GM18858 (cell line): ENCODE measurements at regions not wholly inside any gene's neighbourhood (a gene's known extent, or its start where the extent isn't known, plus 50 kb on each side); places are given as distances from the start of the nearest gene placed in this dataset.
"Not testable (repeated sequence)": the region's sequence is repeated elsewhere in the genome, so short reads cannot be mapped to it uniquely, and the experiment has no call there.

Source experiments
- ATAC-seq: cut with Tn5 transposase; IDR thresholded peaks from one replicate; pipeline ENCODE4 v1.9.1; 2021; ENCODE audit not compliant: unreplicated experiment

DNA sequence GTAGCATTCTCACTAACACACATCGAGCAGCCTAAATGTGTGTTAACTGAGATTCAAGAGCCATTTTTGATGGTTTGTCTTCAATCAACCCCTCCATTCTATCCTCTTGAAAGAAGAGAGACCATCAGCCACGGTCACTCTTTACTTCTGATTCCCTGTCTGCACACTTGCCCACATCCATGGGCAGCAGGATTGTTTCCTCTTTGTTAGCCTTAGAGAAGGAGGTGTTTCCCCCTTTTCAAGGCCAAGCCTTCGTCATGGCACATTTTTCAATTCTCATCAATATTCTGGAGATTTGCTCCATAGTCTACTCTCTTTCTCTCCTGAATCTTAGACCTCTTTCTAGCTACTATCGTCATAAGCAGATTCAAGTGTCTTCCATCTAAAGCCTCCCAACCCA lies 522.4 kb upstream of the NAALADL2 start:
- ATAC-seq = no peak

DNA sequence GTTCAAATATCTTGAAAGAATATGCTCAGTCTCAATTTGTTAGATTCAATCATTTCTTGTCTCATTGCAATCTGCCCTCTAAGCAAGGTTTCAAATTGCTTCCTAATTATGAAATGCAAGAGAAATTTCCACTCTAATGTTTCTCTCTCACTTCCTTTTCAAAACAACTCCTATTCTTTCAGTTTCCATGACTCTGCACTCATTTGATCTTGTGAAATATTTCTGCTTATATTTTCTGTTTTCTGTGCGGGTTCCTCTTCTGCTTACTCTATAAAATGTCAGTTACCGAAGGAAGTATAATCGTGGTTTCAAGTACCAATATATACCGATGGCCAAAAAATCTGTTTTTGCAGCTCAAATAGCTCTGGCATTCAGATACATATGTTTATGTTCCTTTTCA lies 521.9 kb upstream of the NAALADL2 start:
- no peak for ATAC-seq

DNA sequence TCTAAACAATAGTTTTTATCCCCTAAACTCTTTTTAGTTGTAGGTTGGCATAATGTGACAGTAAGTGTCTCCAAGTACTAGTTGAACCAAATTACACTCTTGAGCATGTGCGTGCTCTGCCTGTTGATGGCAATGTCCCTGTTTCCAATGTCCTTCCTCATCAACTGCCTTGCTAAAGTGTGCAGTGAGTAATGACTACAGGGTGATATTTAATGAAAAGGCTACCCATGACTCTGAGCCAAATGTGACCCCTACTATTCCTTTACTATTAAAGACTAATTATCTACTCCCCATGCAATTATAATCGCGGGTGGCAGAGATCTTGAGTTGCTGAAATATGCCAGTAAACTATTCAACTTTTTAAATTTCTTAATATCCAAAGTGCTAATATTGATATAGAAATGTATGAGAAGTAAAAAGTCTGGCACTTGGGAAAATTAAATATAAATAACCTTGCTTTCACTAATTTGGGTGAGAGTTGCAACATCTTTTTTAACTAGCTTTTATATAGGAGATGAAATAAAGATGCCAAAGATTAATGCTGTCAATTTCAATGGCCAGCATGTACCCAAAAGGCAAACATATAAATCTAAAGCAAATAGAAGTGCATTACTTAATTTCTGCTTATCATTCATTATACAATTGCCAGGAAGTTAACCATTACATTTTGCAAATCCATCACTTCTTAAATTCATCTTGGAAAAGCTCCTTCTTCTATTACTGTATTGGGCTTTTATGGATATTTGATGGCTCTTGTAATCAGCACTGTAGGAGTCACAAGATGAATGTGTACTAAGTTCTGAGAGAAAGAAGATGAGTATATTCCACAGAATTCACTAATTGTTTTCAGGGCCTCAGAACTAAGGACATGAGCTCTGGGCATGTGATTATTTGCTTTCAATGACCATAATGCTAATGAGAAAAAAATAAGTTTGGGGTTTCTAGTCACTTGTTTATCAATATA lies 518.2 kb upstream of the NAALADL2 start:
- ATAC-seq = no peak

DNA sequence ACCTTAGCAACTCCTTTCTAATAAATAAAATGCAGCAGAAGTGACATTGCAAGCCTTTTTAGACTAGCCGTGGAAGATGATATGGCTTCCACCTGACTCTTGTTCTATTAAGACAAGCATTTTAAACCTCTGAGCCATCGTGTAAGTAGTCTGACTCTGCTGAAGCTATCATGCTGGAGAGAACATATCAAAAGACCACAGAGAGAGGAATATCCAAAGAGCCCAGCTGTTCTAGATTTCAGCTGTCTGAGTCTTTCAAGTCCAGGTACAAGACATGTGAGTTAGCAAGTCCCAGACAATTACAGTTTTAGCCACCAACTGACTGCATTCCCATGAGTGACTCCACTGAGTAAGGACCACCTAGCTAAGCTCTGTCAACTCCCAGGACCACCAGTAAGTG lies 517.0 kb upstream of the NAALADL2 start:
- ATAC-seq = no peak

DNA sequence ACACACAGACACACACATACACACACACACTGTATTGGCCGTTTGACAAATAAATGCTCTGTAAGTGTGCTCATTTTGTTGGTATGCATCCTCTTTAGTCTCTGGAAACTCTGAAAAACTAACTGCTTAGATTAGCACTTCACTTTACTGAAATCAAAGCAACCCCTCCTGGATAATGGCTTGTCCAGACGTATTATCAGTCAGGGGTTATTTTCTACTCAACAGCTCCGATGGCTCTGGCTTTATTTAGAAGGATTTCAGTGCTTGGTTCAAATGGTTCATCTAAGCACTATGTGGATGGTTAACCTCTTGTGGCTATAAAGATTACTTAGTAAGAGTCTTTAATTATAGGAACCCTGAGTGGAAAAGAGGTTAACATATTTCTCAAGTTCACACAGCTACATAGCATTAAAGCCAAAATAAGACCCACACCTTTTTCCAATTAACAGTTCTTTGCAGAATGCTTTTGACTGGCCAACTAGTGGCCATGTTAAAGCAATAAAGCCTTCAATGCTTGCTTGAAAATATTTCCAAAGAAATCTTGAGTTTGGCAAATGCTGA lies 516.1 kb upstream of the NAALADL2 start:
- ATAC-seq = no peak

DNA sequence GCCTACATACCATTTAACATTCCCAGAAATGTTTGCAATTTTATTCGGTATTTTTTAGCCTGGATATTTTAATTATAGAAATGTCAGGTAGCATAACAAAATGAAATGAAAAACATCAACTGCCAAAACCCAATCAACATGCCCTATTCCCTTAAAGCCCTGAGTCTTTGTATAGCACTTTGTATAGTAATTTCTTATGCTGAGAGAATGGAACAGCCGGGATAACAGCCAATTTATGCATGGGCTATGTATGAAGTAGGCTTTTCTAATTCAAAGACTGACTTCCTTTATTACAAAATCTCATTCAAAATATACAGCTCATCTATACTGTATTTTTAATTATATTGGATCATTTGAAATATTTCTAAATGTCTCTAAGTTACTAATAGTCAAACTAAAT lies 513.0 kb upstream of the NAALADL2 start:
- ATAC-seq = no peak

DNA sequence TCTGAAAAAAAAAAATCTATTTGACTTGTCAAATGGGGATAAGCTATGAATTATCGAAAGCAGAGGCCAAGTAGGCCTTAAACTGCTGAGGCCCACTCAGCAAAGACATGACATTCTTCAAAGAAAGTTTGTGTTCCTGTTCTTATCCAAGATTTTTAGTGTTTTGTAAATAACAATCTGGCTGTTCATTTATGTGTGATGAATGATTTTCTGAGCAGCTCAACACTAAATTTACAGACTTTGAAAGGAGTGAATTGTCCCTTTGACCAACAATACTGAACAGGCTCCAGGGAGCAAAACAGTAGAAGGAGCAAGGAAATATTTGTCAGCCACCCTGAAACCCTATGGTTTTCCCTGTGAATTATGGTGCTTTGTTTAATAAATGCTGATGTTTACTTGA lies 512.6 kb upstream of the NAALADL2 start:
- ATAC-seq = no peak

DNA sequence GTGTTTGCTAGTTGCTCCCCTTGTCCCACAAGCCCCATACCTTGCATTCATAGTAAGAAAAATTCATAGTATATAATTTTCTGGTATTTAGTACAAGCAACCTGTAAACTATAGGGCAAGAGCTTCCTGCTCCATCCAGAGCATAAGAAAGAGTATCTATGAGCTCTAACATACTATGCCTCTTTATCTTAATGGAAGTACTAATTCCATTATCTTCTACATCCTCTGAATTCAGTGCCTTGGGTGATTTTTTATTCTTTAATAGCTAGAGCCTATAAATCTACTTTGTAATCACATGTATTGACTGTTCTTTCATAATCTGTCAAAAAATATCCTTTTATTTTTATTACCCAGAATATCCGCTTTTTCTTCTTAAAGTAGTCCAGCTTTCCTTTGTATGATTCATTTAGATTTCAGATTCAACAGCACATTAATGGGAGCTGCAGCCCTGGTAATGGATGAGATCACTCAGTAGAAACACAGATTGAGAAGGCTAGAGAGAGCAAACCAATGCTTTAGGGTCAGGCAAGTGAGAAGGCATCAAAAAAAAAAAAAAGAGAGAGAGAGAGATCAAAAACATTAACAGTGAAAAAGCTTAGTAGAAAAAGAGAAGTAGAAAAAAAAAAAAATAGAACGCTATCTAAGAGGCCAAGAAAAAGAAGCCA lies 511.5 kb upstream of the NAALADL2 start:
- no peak for ATAC-seq

DNA sequence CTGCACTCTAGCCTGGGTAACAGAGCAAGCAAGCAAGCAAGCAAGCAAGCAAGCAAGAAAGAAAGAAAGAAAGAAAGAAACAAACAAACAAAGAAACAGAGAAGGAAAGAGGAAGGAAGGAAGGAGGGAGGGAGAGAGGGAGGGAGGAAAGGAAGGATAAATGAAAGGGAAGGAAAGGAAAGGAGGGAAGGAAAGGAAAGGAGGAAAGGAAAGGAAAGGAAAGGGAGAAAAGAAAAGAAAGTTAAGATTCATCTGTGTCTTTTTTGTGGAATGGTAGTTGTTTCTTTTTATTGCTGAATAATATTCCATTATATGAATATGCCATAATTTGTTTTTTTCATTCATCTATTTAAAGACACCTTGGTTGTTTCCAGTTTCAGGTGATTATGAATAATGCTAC lies 506.9 kb upstream of the NAALADL2 start:
- ATAC-seq = no peak

DNA sequence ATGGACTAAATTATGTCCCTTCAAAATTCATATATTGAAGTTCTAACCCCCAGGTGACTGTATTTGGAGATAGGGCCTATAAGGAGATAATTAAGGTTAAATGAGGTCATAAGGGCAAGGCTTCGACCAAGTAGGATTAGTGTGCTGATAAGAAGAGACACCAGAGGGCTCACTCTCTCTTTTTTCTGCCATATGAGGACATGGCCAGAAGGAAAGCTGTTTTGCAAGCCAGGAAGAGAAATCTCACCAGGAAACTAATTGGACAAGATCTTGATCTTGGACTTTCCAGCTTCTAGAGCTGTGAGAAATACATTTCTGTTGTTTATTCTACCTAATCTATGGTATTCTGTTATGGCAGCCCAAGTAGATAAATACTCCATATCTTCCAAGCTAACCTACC lies 503.6 kb upstream of the NAALADL2 start:
- ATAC-seq = no peak

DNA sequence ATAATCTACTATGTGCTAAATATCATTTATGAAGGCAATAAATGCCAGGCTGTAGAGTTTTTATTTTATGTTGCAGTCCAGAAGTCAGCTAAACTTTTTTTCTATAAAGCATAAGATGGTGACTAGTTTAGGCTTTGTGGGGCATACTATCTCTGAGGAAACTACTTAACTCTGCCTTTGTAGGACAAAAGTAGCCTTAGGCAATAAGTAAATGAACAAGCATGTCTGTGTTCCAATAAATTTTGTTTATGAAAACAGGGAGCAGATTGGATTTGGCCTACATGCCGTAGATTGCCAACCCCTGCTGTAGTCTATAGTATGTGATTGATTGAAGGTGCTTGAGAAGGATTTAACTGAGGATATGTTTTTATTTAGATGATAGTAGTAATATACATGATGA lies 502.5 kb upstream of the NAALADL2 start:
- ATAC-seq = no peak

DNA sequence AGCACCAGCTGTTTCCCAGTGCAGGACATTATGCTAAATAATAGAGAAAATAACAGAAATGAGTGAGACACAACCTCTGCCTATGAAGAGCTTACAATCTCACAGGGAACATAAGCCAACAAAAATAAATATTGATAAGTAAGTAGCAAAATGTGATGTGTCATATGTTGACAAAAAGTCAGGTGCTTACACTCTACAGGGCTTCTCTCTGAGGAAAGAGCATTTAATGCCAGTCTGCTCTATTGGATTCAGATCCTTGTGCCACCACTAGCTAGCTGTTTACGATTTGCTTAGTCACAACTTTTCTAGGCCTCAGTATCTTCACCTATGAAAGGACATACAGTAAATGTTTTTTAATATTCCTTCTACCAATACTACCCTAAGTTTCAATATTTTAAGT lies 500.9 kb upstream of the NAALADL2 start:
- ATAC-seq = no peak

DNA sequence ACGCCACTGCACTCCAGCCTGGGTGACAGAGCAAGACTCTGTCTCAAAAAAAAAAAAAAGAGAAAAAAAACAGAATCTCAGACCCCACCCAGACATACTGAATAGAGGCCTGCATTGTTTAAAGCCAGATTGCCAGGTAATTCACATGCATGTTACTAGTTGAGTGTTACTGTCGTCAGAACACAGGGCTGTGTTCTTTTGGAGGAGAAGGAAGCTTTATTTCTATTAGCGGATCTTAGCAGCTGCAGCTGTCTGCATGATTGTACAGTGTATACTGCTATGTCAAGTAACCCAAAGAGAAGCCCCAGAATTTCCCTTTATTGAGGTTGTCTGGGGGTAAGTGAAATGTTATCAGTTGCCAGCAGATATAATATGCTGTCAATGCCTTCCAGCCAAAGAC lies 496.6 kb upstream of the NAALADL2 start:
- ATAC-seq = no peak

DNA sequence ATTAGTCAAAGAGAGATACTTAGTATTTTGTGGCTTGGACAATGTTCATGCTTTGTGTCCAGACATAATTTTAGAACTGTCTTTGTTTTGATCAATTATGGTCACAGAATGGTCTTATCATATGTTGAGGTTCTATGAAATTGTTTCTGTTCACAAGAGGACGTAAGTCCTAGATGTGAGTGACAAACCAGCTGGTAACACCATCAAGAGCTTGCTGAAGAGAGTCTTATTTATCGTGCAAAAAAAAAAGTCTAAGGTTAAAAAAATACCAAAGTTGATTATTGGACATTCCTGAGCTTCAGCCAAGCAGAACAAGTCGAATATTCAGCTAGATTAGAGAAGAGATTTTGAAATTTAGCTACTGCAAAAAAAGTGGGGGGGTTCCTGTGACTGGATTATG lies 495.9 kb upstream of the NAALADL2 start:
- no peak for ATAC-seq

DNA sequence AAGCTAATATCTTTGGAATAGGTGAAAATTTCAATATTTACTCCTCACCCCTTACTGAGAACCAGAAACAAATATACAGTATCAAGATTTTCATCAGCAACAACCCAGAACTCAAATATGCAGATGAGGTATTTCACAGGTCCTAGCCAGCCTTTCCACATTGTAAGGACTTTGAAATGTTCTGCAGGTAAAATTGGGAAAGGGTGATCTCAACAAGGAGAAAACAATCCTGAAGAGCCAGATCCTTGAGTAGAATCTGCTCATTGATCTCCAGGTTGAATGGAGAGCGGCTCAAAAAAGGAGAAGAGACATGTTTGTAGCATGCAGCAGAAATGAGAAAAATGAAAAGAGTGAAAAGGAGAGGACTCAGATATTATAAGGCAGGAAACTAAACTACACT lies 493.3 kb upstream of the NAALADL2 start:
- no peak for ATAC-seq

DNA sequence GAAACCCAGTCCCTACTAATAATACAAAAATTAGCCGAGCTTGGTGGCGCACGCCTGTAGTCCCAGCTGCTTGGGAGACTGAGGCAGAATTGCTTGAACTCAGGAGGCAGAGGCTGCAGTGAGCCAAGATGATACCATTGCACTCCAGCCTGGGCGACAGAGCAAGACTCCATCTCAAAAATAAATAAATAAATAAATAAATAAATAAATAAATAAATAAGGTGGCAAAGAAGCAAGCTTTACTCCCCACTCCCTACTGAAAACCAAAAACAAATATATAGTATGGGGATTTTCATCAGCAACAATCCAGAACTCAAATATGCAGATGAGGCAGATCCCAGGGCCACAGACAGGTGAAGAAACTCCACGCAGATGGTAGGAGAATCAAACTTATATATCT lies 492.2 kb upstream of the NAALADL2 start:
- not testable (repeated sequence) for ATAC-seq

DNA sequence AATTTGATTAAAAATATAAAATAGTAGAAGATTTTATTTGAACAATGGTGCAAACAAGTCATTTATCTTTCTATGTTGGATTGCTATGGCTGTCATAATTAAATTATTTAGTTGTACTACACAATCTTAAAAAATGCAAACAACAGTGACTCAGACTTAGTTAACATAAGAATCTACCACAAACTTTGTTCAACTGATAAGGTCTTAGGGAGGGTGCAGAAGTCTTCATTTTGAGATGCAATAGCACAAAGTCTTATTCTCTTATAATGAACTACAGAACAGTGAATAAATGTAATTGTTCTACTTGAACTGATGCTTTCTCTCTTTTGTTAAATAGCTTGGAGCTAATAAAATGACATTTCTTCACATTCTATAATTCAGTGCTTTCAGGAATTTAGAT lies 482.8 kb upstream of the NAALADL2 start:
- no peak for ATAC-seq

DNA sequence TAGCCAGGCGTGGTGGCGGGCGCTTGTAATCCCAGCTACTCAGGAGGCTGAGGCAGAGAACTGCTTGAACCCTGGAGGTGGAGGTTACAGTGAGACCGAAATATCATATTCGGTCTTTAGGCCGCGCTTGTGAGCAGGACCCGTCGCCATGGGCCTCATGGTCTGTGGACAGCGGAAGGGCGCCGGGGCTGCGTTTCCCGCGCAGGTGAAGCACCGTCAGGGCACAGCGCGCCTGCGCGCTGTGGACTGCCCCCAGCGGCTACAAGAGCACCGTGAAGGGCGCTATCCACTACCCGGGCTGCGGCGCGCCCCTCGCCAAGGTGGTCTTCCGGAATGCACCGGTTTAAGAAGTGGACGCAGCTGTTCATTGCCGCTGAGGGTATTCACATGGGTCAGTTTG lies 482.0 kb upstream of the NAALADL2 start:
- ATAC-seq = no peak

DNA sequence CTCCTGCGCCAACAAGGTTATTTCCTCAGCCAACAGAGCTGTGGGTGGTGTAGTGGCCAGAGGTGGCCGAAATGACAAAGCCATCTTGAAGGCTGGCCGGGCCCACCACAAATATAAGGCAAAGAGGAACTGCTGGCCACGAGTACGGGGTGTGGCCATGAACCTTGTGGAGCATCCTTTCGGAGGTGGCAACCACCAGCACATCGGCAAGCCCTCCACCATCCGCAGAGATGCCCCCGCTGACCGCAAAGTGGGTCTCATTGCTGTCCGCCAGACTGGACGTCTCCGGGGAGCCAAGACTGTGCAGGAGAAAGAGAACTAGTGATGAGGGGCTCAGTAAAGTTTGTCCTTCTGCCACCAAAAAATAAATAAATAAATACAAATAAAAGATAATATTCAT lies 481.4 kb upstream of the NAALADL2 start:
- ATAC-seq = no peak

DNA sequence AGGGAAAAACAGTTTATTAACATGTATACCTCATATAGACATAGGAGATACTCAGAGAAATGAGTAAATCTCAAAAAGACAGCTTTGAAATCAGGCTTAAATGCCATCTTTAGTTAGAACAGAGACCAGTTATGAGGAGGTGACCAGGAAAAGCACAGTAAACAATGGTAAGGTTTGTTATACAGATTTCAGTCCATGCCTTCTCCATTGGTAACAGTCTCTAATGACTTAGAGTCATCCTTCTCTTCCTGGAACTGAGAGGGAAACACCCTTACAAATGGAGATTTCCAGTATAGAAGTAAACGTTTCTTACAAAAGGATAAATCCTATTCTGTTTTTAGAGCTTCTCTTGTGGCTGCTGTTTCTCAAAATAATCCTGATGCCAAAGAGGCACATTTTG lies 476.3 kb upstream of the NAALADL2 start:
- no peak for ATAC-seq

DNA sequence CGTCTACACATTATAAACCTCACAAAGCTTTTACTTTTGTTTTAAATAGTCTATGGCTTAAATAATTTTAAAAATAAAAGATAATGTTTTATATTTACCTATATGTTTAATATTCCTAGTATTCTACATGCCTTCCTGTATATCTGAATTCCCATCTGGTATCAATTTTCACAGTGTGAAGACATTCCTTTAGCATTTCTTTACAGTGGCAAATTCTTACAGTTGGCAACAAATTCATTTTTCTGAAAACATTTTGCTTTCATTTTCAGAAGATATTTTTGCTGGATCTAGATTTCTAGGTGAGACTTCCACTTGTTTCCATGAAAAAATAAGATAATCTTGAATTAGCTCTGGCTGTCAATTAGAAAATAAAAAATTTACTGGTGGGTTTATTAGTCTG lies 471.4 kb upstream of the NAALADL2 start:
- ATAC-seq = no peak

DNA sequence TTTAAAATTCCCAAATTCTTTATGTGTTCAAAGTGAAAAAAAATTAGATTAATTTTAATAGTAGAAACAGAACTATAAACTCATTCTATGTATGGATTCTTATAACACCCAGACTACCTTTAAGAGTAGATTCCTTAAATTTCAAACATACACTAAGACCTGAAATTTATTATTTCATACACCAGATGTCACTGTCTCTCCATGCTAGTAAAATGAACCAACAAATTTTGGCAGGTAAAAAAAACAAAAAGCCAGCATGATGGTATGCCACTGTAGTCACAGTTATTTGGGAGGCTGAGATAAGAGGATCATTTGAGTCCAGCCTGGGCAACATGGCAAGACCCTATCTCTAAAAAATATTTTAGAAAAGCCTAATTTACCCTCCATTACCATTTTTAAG lies 461.3 kb upstream of the NAALADL2 start:
- ATAC-seq = no peak
